Dedifferentiated amniotic fluid mesenchymal stem cell (primary cell): ENCODE measurements at regions not wholly inside any gene's neighbourhood (a gene's known extent, or its start where the extent isn't known, plus 50 kb on each side); places are given as distances from the start of the nearest gene placed in this dataset.
A peak's percentile ranks its signal among the peaks of the same experiment; 100 is the strongest.
"Not testable (repeated sequence)": the region's sequence is repeated elsewhere in the genome, so short reads cannot be mapped to it uniquely, and the experiment has no call there.

ENCODE experiments used
- DNase-seq: peaks from one replicate; pipeline ENCODE4 v3.0.0-alpha.2; 2016; ENCODE audit errors: extremely low spot score

DNA sequence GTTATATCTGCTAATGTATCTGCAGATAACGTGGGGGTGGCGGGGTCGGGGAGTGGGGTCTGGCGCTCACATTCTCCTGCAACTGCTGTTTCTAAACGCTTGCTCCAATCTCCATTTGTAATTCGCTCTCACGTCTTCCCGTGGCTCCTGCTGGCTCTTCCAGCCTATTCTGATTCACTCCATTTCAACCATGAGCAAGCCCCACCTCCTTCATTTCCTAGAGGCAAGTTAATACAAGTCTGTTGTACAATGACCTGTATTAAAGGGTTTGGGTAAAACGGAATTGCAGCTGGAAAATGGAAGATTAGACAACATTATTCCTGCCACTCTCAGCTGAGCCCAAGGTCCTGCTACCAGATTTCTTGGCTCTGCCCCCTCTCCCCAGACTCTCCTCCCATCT, 132.3 kb downstream of the CSNK2A3 start:
- DNase-seq, result no peak

DNA sequence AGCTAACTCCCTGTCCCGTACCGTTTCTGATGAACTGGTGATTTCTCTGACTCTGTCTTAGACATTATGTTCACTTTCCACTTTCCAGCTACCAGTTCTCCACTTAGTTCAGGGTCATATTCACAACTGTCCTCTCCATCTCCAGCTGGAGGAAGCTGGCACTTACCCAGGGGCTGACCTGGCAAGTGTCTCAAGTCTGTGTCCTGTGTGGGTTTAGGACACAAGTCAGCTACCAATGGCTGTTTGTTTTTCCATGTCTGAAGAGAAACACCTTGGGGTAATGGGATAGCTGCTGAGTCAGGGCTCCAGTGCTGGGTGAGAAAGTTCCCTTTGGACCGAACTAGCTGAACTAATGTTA, 134.4 kb downstream of the CSNK2A3 start:
- DNase-seq, result no peak

GRCh38 chr11:11217929-11218628, 135.0 kb downstream of the CSNK2A3 start:
- DNase-seq, result no peak

DNA sequence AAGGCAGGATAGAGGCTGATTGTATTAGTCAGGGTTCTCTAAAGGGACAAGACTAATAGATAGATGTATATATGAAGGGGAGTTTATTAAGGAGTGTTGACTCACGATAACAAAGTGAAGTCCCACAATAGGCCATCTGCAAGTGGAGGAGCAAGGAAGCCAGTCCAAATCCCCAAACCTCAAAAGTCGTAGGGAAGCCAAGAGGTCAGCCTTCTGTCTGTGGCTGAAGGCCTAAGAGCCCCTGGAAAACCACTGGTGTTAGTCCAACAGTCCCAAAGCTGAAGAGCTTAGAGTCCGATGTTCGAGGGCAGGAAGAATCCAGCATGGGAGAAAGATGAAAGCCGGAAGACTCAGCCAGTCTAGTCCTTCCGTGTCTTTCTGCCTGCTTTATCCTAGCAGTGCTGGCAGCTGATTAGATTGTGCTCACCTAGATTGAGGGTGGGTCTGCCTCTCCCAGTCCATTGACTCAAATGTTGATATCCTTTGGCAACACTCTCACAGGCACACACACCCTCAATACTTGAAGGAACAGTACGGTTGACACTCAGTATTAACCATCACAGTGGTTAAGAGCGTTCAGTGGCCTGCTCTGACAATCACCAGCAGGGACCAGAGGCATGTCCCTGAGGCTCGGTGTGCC, 135.6 kb downstream of the CSNK2A3 start:
- no peak for DNase-seq

GRCh38 chr11:11215944-11216343, 137.1 kb downstream of the CSNK2A3 start:
- DNase-seq, result no peak

DNA sequence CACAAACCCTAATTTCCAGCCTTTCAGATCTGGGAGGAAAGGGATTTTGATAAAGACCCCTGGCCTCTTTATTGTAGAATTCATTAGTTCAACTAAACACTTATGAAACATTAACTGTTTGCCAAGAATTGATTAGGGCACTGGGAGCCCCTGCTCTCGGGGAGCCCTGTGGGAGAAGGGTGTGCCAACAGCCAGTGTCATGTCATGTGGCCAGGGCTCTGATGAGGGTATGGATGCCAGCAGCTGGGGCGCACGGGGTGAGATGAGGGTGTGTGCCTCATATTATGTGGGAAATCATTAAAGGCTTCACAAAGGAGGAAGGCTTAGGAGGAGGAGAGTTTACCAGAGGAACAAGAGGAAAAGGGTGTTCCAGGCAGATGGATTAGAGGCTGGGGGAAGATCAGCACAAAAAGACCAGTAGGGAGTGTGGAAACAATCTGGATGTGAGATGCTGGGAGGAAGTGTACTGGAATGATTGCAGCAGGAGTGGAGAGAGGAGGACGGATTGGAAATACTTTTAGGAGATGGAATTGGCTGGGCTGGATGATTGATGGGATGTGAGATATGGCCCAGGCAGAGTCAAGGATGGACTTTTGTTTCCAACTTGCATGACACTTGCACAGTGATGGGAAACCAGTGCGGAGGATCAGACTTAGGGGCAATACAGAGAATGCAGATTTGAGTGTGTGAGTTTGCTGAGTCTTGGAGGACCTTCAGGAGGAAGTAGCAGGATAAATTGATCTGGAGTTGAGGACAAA, 137.8 kb downstream of the CSNK2A3 start:
- DNase-seq, result no peak

DNA sequence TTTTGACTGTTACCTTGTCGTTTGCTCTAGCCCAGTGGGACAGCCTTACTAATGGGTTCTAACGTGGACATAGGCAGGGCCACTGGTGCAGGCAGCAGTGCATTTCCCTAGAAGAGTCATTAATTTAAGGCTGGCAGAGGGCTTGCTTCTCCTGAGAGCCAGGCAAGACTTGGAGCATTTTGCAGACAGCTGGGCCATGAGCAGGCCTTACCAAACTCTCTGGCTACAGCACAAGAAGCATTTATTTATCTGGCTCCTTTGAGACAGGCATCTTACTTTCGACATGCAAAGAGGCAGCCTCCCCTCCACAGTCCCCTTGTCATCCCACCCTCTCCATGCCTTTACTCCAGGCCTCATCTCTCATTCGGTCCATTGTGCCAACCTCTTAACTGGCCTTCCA, 139.9 kb downstream of the CSNK2A3 start:
- no peak for DNase-seq

DNA sequence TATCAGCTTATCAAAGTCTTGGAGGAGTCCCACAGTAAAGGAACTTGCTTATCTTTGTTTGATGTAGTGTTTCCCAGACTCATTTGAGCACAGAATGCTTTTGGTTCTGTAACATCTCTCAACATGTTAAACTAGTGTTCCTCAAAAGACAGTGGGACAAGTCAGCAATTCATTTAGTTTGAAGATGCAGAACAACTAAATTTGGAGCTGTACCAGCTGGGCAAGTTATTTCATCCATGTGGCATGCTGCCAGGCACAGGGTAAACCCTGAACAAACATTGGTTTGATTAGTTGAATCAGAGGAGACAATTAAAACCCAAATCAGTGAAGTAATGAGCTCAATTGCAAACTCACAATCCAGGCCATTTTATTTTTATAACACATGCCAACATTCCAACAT, 141.2 kb downstream of the CSNK2A3 start:
- no peak for DNase-seq

GRCh38 chr11:11211186-11211585, 141.9 kb downstream of the CSNK2A3 start:
- DNase-seq, result no peak

DNA sequence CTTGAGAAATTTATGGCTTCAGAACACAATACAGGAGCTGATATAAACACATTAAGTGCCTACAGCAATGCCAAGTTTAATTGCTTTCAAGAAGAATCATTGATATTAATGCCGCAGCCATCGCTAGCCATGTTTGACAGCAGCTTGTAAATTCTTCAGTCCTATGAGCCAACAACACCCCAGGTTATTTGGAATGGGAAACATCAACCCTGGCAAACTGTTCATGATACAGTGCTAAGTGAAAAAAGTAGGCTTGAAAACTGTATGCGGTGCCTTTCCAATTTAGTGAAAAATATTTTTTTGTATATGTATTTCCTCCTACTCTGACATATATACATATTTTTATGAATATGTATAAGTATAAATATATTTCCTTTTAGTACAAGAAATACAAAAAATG, 142.6 kb downstream of the CSNK2A3 start:
- DNase-seq, result no peak

DNA sequence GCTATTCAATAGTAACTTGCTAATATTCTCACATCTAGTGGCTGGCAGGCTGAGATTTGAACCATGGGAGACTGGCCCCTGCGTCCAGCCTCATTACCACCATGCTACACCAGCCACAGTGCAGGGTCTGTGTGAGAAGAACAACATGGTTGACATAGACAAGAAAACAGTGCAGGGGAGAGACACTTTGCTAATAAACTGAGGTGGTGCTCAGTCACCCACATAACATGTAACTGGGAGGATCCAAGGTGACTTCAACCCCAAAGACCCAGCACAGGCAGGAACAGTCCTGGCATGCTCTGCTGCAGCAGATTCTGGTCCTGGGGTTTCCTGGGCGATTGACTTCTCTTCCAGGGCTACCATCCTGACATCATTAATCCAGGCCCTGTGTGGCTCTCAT, 143.1 kb downstream of the CSNK2A3 start:
- DNase-seq, result no peak

- no peak for DNase-seq
These were observed 144.1 kb downstream of the CSNK2A3 start for GRCh38 chr11:11208994-11209393.

DNA sequence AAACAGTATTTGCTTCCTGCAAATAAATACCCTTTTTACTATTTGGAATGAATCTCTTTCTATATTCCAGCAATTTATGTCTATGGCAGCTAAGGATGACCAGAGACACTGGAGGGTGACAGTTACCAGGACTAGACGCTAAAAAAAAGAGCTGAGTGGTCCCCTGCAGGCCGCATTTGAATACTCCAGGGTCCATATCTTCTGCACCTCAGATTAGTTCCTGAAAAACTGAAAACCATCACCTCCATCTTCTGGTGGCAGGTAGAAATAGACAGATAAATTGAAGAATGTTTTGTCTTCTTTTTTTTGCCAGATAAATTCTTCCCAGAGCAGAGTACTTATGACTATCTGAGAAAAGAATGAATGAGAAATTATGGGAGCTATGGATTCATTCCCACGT, 145.6 kb downstream of the CSNK2A3 start:
- no peak for DNase-seq

DNA sequence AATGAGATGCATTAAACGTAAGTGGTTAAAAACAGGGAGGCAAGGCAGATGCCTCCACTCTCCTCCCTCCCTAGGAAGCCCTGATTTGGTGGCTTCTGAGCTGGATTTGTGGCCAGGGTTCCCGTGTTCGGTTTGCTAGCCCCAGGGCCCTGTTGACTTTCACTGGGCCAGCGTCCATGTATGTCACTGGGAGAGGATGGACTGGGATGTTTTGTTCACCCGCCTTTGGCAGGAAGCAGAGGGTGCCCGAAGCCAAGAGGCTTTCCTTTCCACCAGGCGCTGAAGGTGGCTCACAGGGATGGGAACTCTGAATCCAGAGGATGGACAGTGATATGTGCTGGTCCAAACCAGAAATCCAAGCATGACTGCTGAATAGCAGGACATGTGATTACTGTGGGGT, 146.6 kb downstream of the CSNK2A3 start:
- no peak for DNase-seq

GRCh38 chr11:11202885-11203284, 150.2 kb downstream of the CSNK2A3 start:
- no peak for DNase-seq

DNA sequence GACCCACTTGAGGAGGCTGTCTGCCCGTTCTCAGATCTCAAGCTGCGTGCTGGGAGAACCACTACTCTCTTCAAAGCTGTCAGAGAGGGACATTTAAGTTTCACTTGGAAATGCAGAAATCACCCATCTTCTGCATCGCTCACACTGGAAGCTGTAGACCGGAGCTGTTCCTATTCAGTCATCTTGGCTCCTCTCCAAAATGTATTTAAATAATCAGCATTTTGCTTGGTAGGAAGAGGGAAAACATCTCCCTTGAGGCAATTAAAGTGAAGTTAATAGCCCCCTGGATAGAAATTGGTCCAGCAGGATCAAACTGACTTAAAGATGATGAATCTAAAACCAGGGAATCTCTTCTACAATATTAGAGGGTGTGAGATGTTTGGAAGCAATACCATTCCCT, 151.7 kb downstream of the CSNK2A3 start:
- DNase-seq, result not testable (repeated sequence)

- DNase-seq, result no peak
These were observed 160.5 kb downstream of the CSNK2A3 start for GRCh38 chr11:11192541-11192940.

DNA sequence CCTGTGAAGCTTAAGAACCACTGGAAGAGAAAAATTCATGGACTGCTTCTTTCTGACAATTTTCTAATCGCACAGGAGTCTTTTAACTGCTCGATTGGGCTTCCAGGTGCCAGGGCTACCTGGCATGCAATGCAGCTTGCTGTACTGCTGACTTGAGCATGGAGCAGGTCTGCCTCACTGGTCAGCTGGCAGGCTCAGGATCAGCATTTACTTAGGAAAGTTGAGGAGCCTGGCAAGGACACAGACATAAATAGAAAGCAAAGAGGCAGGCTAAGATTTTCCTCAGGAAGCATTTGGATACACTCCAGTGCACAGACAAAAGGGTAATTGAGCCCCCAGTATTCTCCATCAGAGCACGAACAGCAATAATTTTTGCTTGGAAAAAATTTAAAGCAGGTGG, 163.5 kb downstream of the CSNK2A3 start:
- DNase-seq, result no peak

DNA sequence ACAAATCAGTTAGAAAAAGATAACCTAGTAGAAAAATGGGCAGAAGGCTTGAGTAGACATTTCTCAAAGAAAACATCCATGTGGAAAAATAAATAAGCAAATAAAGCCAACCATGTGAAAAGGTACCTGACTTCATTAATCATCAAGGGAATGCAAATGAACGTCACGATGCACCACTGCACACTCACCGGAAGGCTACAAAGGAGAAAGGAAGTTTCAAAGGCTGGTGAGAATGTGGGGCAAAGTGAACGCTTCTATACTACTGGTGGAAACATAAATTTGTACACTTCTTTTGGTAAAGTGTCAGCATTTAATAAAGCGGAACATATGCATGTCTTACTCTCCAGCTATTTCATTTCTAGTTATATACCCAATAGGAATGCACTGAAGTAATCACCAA, 166.8 kb downstream of the CSNK2A3 start:
- no peak for DNase-seq

DNA sequence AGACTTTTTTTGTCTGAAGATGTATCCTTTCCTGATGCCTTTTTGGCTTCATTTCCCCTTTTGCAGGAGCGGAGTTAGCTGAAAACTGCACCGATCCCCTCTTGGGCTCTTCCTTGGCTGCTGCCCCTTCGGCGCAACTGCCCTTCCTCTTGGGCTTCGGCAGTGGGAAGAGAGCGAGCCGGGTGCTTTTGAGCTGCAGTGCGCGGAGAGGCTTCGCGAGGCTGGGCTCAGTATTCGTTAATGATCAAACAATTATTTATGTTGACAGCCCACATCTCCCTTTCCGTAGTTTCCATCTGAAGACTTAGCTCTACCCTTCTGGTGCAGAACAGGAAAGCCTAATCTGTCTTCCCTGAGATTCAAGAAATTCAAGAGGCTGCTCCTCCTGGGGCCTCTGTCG, 170.8 kb downstream of the CSNK2A3 start:
- no peak for DNase-seq

GRCh38 chr11:11178671-11179638, 174.1 kb downstream of the CSNK2A3 start:
- DNase-seq, result peak; percentile 95
